ENCODE measurements at regions not wholly inside any gene's neighbourhood (a gene's known extent, or its start where the extent isn't known, plus 50 kb on each side); places are given as distances from the start of the nearest gene placed in this dataset.

GRCh38 chr3:176969066-176969465 lies 228.2 kb downstream of the TBL1XR1 start:
- BruUV-seq (replicated peaks): no TSS peak

GRCh38 chr3:176968631-176969030 lies 228.7 kb downstream of the TBL1XR1 start:
- no peaks in the 10 kb centered on the region for H3K9me3 Mint-ChIP-seq (ENCODE audit: unreplicated experiment)
- no peak for DNase-seq (ENCODE audit: unreplicated experiment)
- H3K4me3 Mint-ChIP-seq (ENCODE audit: unreplicated experiment): no peak overlapping the region
- POLR2A ChIA-PET: interaction anchor here (0.6 to 1.1 kb wide), 3 partner anchors 8 to 69 kb away, joined by 3 read pairs; no protein-coding TSS in a partner anchor
- H3K4me1 Mint-ChIP-seq (ENCODE audit: insufficient read depth, unreplicated experiment): no peaks in the 10 kb centered on the region
- intact Hi-C loops (cut with micrococcal nuclease): no loop called here
- no peak for TF ChIP-seq CTCF (IDR thresholded peaks at IDR 0.05; ENCODE audit: unreplicated experiment)
- H3K27ac Mint-ChIP-seq (ENCODE audit: low read depth, unreplicated experiment): no peak overlapping the region
- H3K27me3 Mint-ChIP-seq (ENCODE audit: insufficient read depth, unreplicated experiment): no peaks in the 10 kb centered on the region
- CTCF ChIA-PET: no interaction called here
- no peaks in the 10 kb centered on the region for H3K36me3 Mint-ChIP-seq (ENCODE audit: insufficient read depth, unreplicated experiment)
- BruUV-seq (replicated peaks): no TSS peak

More at GRCh38 chr3:176969066-176969465, 228.2 kb downstream of the TBL1XR1 start:
- Mint-ChIP-seq H3K4me3 (ENCODE audit: unreplicated experiment) (no peak overlapping the region), H3K4me1 (ENCODE audit: insufficient read depth, unreplicated experiment) (no peaks in the 10 kb centered on the region), H3K36me3 (ENCODE audit: insufficient read depth, unreplicated experiment) (no peaks in the 10 kb centered on the region), H3K9me3 (ENCODE audit: unreplicated experiment) (no peaks in the 10 kb centered on the region), H3K27ac (ENCODE audit: low read depth, unreplicated experiment) (no peak overlapping the region), H3K27me3 (ENCODE audit: insufficient read depth, unreplicated experiment) (no peaks in the 10 kb centered on the region)
- no peak for TF ChIP-seq CTCF (IDR thresholded peaks at IDR 0.05; ENCODE audit: unreplicated experiment)
- DNase-seq (ENCODE audit: unreplicated experiment): no peak
- intact Hi-C loops (cut with micrococcal nuclease): no loop called here
- ChIA-PET POLR2A (interaction anchor here (0.7 to 1.2 kb wide), 3 partner anchors 9 to 15 kb away, joined by 3 to 4 read pairs (median 3); no protein-coding TSS in a partner anchor), CTCF (no interaction called here)

GRCh38 chr3:176967522-176967921 lies 229.8 kb downstream of the TBL1XR1 start:
- H3K27ac Mint-ChIP-seq (ENCODE audit: low read depth, unreplicated experiment): no peak overlapping the region
- TF ChIP-seq CTCF (IDR thresholded peaks at IDR 0.05; ENCODE audit: unreplicated experiment): no peak
- no peak overlapping the region for H3K4me3 Mint-ChIP-seq (ENCODE audit: unreplicated experiment)
- intact Hi-C loops (cut with micrococcal nuclease): no loop called here
- no peak for DNase-seq (ENCODE audit: unreplicated experiment)
- no peaks in the 10 kb centered on the region for H3K9me3 Mint-ChIP-seq (ENCODE audit: unreplicated experiment)
- ChIA-PET CTCF (interaction anchor here (0.7 kb wide), 1 partner anchor 27 kb away, joined by 3 read pairs; no protein-coding TSS in a partner anchor), POLR2A (no interaction called here)
- H3K36me3 Mint-ChIP-seq (ENCODE audit: insufficient read depth, unreplicated experiment): no peaks in the 10 kb centered on the region
- H3K4me1 Mint-ChIP-seq (ENCODE audit: insufficient read depth, unreplicated experiment): no peaks in the 10 kb centered on the region
- H3K27me3 Mint-ChIP-seq (ENCODE audit: insufficient read depth, unreplicated experiment): no peaks in the 10 kb centered on the region
- no TSS peak for BruUV-seq (replicated peaks)

- no peaks in the 10 kb centered on the region for H3K4me1 Mint-ChIP-seq (ENCODE audit: insufficient read depth, unreplicated experiment)
- intact Hi-C loops (cut with micrococcal nuclease): no loop called here
- H3K27ac Mint-ChIP-seq (ENCODE audit: low read depth, unreplicated experiment): no peak overlapping the region
- POLR2A ChIA-PET: no interaction called here
- no peaks in the 10 kb centered on the region for H3K36me3 Mint-ChIP-seq (ENCODE audit: insufficient read depth, unreplicated experiment)
- DNase-seq (ENCODE audit: unreplicated experiment): peak; percentile 44
- no peak for TF ChIP-seq CTCF (IDR thresholded peaks at IDR 0.05; ENCODE audit: unreplicated experiment)
- no TSS peak for BruUV-seq (replicated peaks)
- no peaks in the 10 kb centered on the region for H3K27me3 Mint-ChIP-seq (ENCODE audit: insufficient read depth, unreplicated experiment)
- CTCF ChIA-PET: interaction anchor here (0.6 kb wide), 1 partner anchor 230 kb away, joined by 3 read pairs; no protein-coding TSS in a partner anchor
- H3K4me3 Mint-ChIP-seq (ENCODE audit: unreplicated experiment): no peak overlapping the region
- no peaks in the 10 kb centered on the region for H3K9me3 Mint-ChIP-seq (ENCODE audit: unreplicated experiment)
Observed at GRCh38 chr3:176964661-176965060, 232.6 kb downstream of the TBL1XR1 start.

Measured in MCF 10A (cell line).